ENCODE measurements at regions not wholly inside any gene's neighbourhood (a gene's known extent, or its start where the extent isn't known, plus 50 kb on each side); places are given as distances from the start of the nearest gene placed in this dataset.

- TF ChIP-seq NFRKB (IDR thresholded peaks at IDR 0.05), result no peak
- TF ChIP-seq ELF4 (IDR thresholded peaks at IDR 0.05), result no peak
- no peak for TF ChIP-seq CTBP1 (IDR thresholded peaks at IDR 0.05; ENCODE audit: borderline replicate concordance)
- TF ChIP-seq SUZ12 (IDR thresholded peaks at IDR 0.05), result no peak
- no peak for TF ChIP-seq SP1 (IDR thresholded peaks at IDR 0.05)
- TF ChIP-seq BHLHE40 (IDR thresholded peaks at IDR 0.05; ENCODE audit: borderline replicate concordance), result no peak
- no peak for TF ChIP-seq ARNT (IDR thresholded peaks at IDR 0.05)
- TF ChIP-seq PKNOX1 (IDR thresholded peaks at IDR 0.05), result no peak
- no peak for TF ChIP-seq ZNF384 (IDR thresholded peaks at IDR 0.05)
- TF ChIP-seq FOXM1 (IDR thresholded peaks at IDR 0.05; ENCODE audit: borderline replicate concordance), result no peak
- no peak for TF ChIP-seq TARDBP (IDR thresholded peaks at IDR 0.05)
- TF ChIP-seq L3MBTL2 (conservative IDR thresholded peaks at IDR 0.05), result no peak
- no peak for TF ChIP-seq FOXK2 (IDR thresholded peaks at IDR 0.05)
These were observed 377.8 kb upstream of the SFSWAP start for GRCh38 chr12:131333136-131333535.
